HEK293T (cell line): ENCODE measurements at regions not wholly inside any gene's neighbourhood (a gene's known extent, or its start where the extent isn't known, plus 50 kb on each side); places are given as distances from the start of the nearest gene placed in this dataset.

ENCODE experiments used
- CTCF ChIA-PET: fragments of 350-600 bp; formaldehyde crosslinking; extraction: SDS; loops from one replicate; lab custom pipeline; 2021; ENCODE audit warnings: antibody characterized with exemption, inconsistent platforms; lab: Yijun Ruan, JAX
- POLR2A ChIA-PET: fragments of 350-600 bp; formaldehyde crosslinking; extraction: SDS; loops from one replicate; lab custom pipeline; 2020; ENCODE audit warnings: antibody characterized with exemption, inconsistent platforms; lab: Yijun Ruan, JAX
- DNase-seq: peaks from one replicate; pipeline ENCODE4 v3.0.0; 2012; ENCODE audit warnings: mixed read lengths; ENCODE audit errors: extremely low spot score
- ARNT ChIP-seq: fragments of 450-650 bp; IDR thresholded peaks from 2 replicates; pipeline ENCODE4 v1.6.1; 2017; ENCODE audit warnings: mild to moderate bottlenecking
- BHLHE40 ChIP-seq: fragments of 450-650 bp; IDR thresholded peaks from 2 replicates; pipeline ENCODE4 v1.6.1; 2016; ENCODE audit warnings: mild to moderate bottlenecking, moderate library complexity, borderline replicate concordance
- CTBP1 ChIP-seq: fragments of 450-650 bp; IDR thresholded peaks from 2 replicates; pipeline ENCODE4 v1.6.1; 2016; ENCODE audit warnings: borderline replicate concordance
- ELF4 ChIP-seq: fragments of 450-650 bp; IDR thresholded peaks from 2 replicates; pipeline ENCODE4 v1.6.1; 2017; ENCODE audit warnings: antibody characterized with exemption
- FOXA1 ChIP-seq: fragments of 450-650 bp; IDR thresholded peaks from 2 replicates; pipeline ENCODE4 v1.6.1; 2016; ENCODE audit warnings: mild to moderate bottlenecking
- FOXK2 ChIP-seq: fragments of 450-650 bp; IDR thresholded peaks from 2 replicates; pipeline ENCODE4 v1.6.1; 2016; ENCODE audit warnings: mild to moderate bottlenecking
- FOXM1 ChIP-seq: fragments of 450-650 bp; IDR thresholded peaks from 2 replicates; pipeline ENCODE4 v1.6.1; 2017; ENCODE audit warnings: mild to moderate bottlenecking, borderline replicate concordance
- HDGF ChIP-seq: fragments of 450-650 bp; IDR thresholded peaks from 2 replicates; pipeline ENCODE4 v1.6.1; 2017; ENCODE audit warnings: antibody characterized with exemption, borderline replicate concordance
- L3MBTL2 ChIP-seq: fragments of 450-650 bp; conservative IDR thresholded peaks from 2 replicates; pipeline ENCODE4 v1.6.1; 2016; ENCODE audit warnings: mild to moderate bottlenecking
- LEF1 ChIP-seq: fragments of 450-650 bp; IDR thresholded peaks from 2 replicates; pipeline ENCODE4 v1.6.1; 2017; ENCODE audit warnings: mild to moderate bottlenecking, borderline replicate concordance
- NFRKB ChIP-seq: fragments of 450-650 bp; IDR thresholded peaks from 2 replicates; pipeline ENCODE4 v1.6.1; 2016; ENCODE audit warnings: mild to moderate bottlenecking, moderate library complexity
- PKNOX1 ChIP-seq: fragments of 450-650 bp; IDR thresholded peaks from 2 replicates; pipeline ENCODE4 v1.6.1; 2016
- SP1 ChIP-seq: fragments of 450-650 bp; IDR thresholded peaks from 2 replicates; pipeline ENCODE4 v1.6.1; 2017
- SUZ12 ChIP-seq: fragments of 450-650 bp; IDR thresholded peaks from 2 replicates; pipeline ENCODE4 v1.6.1; 2016; ENCODE audit warnings: mild to moderate bottlenecking
- TARDBP ChIP-seq: fragments of 450-650 bp; IDR thresholded peaks from 2 replicates; pipeline ENCODE4 v1.6.1; 2016
- ZNF384 ChIP-seq: fragments of 450-650 bp; IDR thresholded peaks from 2 replicates; pipeline ENCODE4 v1.6.1; 2016

- TF ChIP-seq ZNF384 (no peak), SP1 (no peak), PKNOX1 (no peak), NFRKB (no peak), SUZ12 (no peak), HDGF (no peak), FOXK2 (no peak), FOXM1 (no peak)
- POLR2A ChIA-PET: no interaction called here
- CTCF ChIA-PET: no interaction called here
- no peak for DNase-seq
Observed at GRCh38 chr6:21869085-21869771, 275.7 kb downstream of the SOX4 start.

DNA sequence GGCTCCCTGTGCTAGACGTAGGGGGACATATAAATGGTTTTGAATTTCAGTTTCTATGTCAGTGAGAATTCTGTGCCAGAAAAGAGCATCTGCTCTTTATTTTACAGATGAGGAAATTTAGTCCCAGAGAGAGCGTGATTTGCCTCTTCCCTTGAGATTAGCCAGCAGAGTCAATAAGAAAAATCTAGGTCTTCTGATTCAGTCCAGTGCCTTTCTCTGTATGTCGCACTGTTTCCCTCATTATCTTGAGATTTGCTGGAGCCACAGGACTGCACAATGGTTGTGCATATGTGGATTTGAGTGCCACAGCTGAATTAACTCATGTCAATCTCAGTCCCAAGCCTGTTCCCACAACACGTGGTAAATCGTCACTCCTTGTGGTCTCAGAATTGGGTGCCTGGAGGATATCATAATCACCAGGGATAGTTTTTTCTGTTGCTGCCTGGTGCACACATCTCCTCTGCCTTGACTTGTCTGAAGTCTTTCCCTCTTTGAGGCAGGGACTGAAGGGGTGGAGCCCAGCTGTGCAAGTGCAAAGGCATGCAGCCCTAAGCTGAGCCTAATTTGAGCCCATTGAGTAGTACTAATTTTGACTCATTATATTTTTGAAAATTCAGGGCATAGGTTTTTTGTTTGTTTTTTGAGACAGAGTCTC is 276.7 kb downstream of the SOX4 start:
- no peak for DNase-seq
- TF ChIP-seq ZNF384 (no peak), SP1 (no peak), LEF1 (no peak), BHLHE40 (no peak), HDGF (no peak), SUZ12 (no peak), ARNT (no peak), PKNOX1 (no peak), FOXM1 (no peak), ELF4 (no peak), FOXK2 (no peak), TARDBP (no peak), L3MBTL2 (no peak), FOXA1 (no peak), NFRKB (no peak), CTBP1 (no peak)
- ChIA-PET POLR2A (no interaction called here), CTCF (no interaction called here)

GRCh38 chr6:21871831-21872230 is 278.3 kb downstream of the SOX4 start:
- no peak for DNase-seq
- TF ChIP-seq PKNOX1: no peak
- no peak for TF ChIP-seq L3MBTL2
- TF ChIP-seq TARDBP: no peak
- TF ChIP-seq FOXK2: no peak
- TF ChIP-seq SP1: no peak
- no peak for TF ChIP-seq NFRKB
- TF ChIP-seq SUZ12: no peak
- no peak for TF ChIP-seq ARNT
- no peak for TF ChIP-seq ZNF384
- ChIA-PET CTCF (no interaction called here), POLR2A (no interaction called here)

DNA sequence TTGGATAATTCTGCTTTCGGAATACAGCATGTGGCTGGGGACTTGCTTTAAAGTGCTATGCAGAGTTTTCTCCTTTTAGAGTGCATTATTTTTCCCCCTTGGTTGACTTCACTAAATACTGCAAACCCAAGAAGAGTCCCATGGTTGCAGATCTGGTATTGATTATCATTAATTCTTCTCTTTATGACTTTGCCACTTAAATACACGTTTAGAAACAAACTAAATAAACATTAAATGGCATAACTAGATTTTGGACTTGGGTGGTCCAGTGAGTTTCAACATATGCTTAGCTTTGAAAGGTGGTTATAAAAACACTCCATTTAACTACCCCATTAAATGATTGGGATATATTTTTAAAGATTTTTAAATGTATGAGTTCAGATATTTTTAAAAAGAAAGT is 279.2 kb downstream of the SOX4 start:
- ChIA-PET POLR2A (no interaction called here), CTCF (no interaction called here)
- TF ChIP-seq LEF1 (no peak), SUZ12 (no peak), ELF4 (no peak), FOXM1 (no peak)
- no peak for DNase-seq

DNA sequence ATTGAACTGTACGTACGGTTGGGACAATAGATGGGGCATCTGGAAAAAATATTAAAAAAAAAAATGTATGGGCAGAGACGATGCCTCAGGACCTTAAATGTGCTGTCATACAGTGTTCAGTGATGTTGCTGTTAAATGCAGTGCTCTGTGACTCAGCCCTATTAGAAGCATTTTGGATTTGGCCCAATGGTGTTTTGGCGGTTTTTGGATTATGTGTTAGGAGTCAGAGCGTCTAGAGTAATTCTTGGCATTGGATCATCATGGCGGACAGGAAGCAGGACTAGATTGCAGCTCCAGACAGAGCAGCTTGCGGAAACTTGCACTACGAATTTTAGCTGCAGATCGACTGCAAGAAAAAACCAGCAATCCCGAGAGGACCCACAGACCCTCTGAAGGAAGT is 280.0 kb downstream of the SOX4 start:
- TF ChIP-seq L3MBTL2 (no peak), ELF4 (no peak), FOXM1 (no peak), SP1 (no peak), HDGF (no peak), CTBP1 (no peak), TARDBP (no peak), FOXK2 (no peak), ARNT (no peak), ZNF384 (no peak), BHLHE40 (no peak), LEF1 (no peak), FOXA1 (no peak), SUZ12 (no peak), NFRKB (no peak), PKNOX1 (no peak)
- CTCF ChIA-PET: no interaction called here
- POLR2A ChIA-PET: no interaction called here
- no peak for DNase-seq
